SK-N-SH (cell line): ENCODE measurements at regions not wholly inside any gene's neighbourhood (a gene's known extent, or its start where the extent isn't known, plus 50 kb on each side); places are given as distances from the start of the nearest gene placed in this dataset.

Experiments used
- CTCF ChIA-PET: fragments of 300-600, 350-600 bp; formaldehyde crosslinking; extraction: SDS; loops from one replicate; lab custom pipeline; 2021; lab: Yijun Ruan, JAX
- POLR2A ChIA-PET: fragments of 350-600 bp; sonication (Branson Sonifier 250); formaldehyde crosslinking; extraction: SDS; loops from one replicate; lab custom pipeline; 2020; ENCODE audit warnings: antibody characterized with exemption, inconsistent platforms; lab: Yijun Ruan, JAX
- DNase-seq: peaks from one replicate; pipeline ENCODE4 v3.0.0; 2012
- H2AFZ ChIP-seq: fragments of 200-600 bp; sonication (generic); 2 replicates; pipeline ENCODE4 v1.8.1; 2016; ENCODE audit warnings: antibody characterized with exemption, mild to moderate bottlenecking, low read depth
- H3F3A ChIP-seq: fragments of 200-600 bp; sonication (generic); replicated peaks from 2 replicates; pipeline ENCODE3; 2016; ENCODE audit warnings: antibody characterized with exemption, mild to moderate bottlenecking; ENCODE audit not compliant: insufficient read depth
- H3K27ac ChIP-seq, 2 experiments: fragments of 200-500 bp in 1 of 2; fragments of 200-600 bp in 1 of 2; sonication (Bioruptor generic) in 1 of 2; sonication (generic), shearing (Covaris generic) in 1 of 2; 2 replicates each; pipeline versions ENCODE4 v1.5.1 to v1.6.1; 2014 to 2016; ENCODE audit warnings: low read depth in 2 of 2, inconsistent platforms in 1 of 2, low read length in 1 of 2, mild to moderate bottlenecking in 1 of 2, mixed read lengths in 1 of 2
- H3K27me3 ChIP-seq: fragments of 200-600 bp; sonication (generic), shearing (Covaris generic); 2 replicates; pipeline ENCODE4 v1.6.1; 2016; ENCODE audit warnings: mixed run types; ENCODE audit not compliant: insufficient read depth
- H3K36me3 ChIP-seq, 2 experiments: fragments of 200-500 bp in 1 of 2; fragments of 200-600 bp in 1 of 2; sonication (Bioruptor generic) in 1 of 2; sonication (generic) in 1 of 2; replicated peaks in 1 of 2; 2 replicates each; pipeline versions ENCODE3 to v1.5.1; 2014 to 2016; ENCODE audit warnings: low read length in 1 of 2, mild to moderate bottlenecking in 1 of 2; ENCODE audit not compliant: insufficient read depth in 2 of 2, control insufficient read depth in 1 of 2
- H3K4me1 ChIP-seq, 2 experiments: fragments of 200-500 bp in 1 of 2; fragments of 200-600 bp in 1 of 2; sonication (Bioruptor generic) in 1 of 2; sonication (generic), shearing (Covaris generic) in 1 of 2; 2 replicates each; pipeline versions ENCODE4 v1.5.1 to v1.6.1; 2014 to 2016; ENCODE audit warnings: low read depth in 1 of 2, low read length in 1 of 2, mixed run types in 1 of 2; ENCODE audit not compliant: insufficient read depth in 2 of 2, control insufficient read depth in 1 of 2
- H3K4me2 ChIP-seq: fragments of 200-600 bp; sonication (generic), shearing (Covaris generic); 2 replicates; pipeline ENCODE4 v1.6.1; 2017; ENCODE audit warnings: mixed run types
- H3K4me3 ChIP-seq, 2 experiments: fragments of 200-500 bp in 1 of 2; fragments of 200-600 bp in 1 of 2; sonication (Bioruptor generic) in 1 of 2; sonication (generic), shearing (Covaris generic) in 1 of 2; 2 replicates each; pipeline versions ENCODE4 v1.5.1 to v1.8.1; 2014 to 2016; ENCODE audit warnings: low read depth in 2 of 2, inconsistent platforms in 1 of 2, low read length in 1 of 2, mild to moderate bottlenecking in 1 of 2, mixed read lengths in 1 of 2, moderate library complexity in 1 of 2
- H3K79me2 ChIP-seq: fragments of 200-600 bp; sonication (generic); 2 replicates; pipeline ENCODE4 v1.8.1; 2017; ENCODE audit warnings: mild to moderate bottlenecking; ENCODE audit not compliant: insufficient read depth
- H3K9ac ChIP-seq: fragments of 200-600 bp; sonication (generic); 2 replicates; pipeline ENCODE4 v1.6.1; 2017; ENCODE audit warnings: mixed run types
- H3K9me2 ChIP-seq: fragments of 200-600 bp; sonication (generic); 2 replicates; pipeline ENCODE4 v1.6.1; 2017; ENCODE audit warnings: mixed run types
- H3K9me3 ChIP-seq: fragments of 200-600 bp; sonication (generic); 2 replicates; pipeline ENCODE4 v1.6.1; 2017; ENCODE audit warnings: mixed run types, mild to moderate bottlenecking, moderate library complexity
- H4K20me1 ChIP-seq: fragments of 200-600 bp; sonication (generic); 2 replicates; pipeline ENCODE4 v1.6.1; 2017; ENCODE audit warnings: mild to moderate bottlenecking, mixed run types; ENCODE audit not compliant: insufficient read depth
- ELF1 ChIP-seq: IDR thresholded peaks from 2 replicates; pipeline ENCODE4 v1.4.0; 2012
- FOXJ3 ChIP-seq: sonication (generic); formaldehyde crosslinking; IDR thresholded peaks from 2 replicates; pipeline ENCODE4 v1.5.1; 2020; ENCODE audit warnings: mild to moderate bottlenecking, missing genetic modification reagents
- FOXM1 ChIP-seq: IDR thresholded peaks from 2 replicates; pipeline ENCODE4 v1.4.0; 2012; ENCODE audit warnings: low read depth, mild to moderate bottlenecking
- GATA2 ChIP-seq: sonication (generic); formaldehyde crosslinking; IDR thresholded peaks from 2 replicates; pipeline ENCODE4 v1.5.0; 2020; ENCODE audit warnings: mild to moderate bottlenecking, missing genetic modification reagents
- JUND ChIP-seq: IDR thresholded peaks from 2 replicates; pipeline ENCODE4 v1.4.0; 2012
- MEF2A ChIP-seq: IDR thresholded peaks from 2 replicates; pipeline ENCODE4 v1.4.0; 2012; ENCODE audit warnings: low read depth, borderline replicate concordance
- NFIC ChIP-seq: IDR thresholded peaks from 2 replicates; pipeline ENCODE4 v1.4.0; 2012; ENCODE audit warnings: borderline replicate concordance
- RXRA ChIP-seq: IDR thresholded peaks from 2 replicates; pipeline ENCODE4 v1.4.0; 2012; ENCODE audit warnings: low read depth, mild to moderate bottlenecking, borderline replicate concordance
- SIN3A ChIP-seq: IDR thresholded peaks from 2 replicates; pipeline ENCODE4 v1.6.1; 2012; ENCODE audit warnings: low read depth, mild to moderate bottlenecking, low read length, moderate library complexity, borderline replicate concordance
- TAF1 ChIP-seq: IDR thresholded peaks from 2 replicates; pipeline ENCODE4 v1.6.1; 2012; ENCODE audit warnings: low read depth, mild to moderate bottlenecking, low read length, moderate library complexity, borderline replicate concordance
- TCF12 ChIP-seq: IDR thresholded peaks from 2 replicates; pipeline ENCODE4 v1.4.0; 2012
- TEAD4 ChIP-seq: IDR thresholded peaks from 2 replicates; pipeline ENCODE4 v1.4.0; 2012; ENCODE audit warnings: mild to moderate bottlenecking, borderline replicate concordance; ENCODE audit not compliant: insufficient read depth
- YY1 ChIP-seq: IDR thresholded peaks from 2 replicates; pipeline ENCODE4 v1.4.0; 2012; ENCODE audit warnings: low read depth, mild to moderate bottlenecking
- WGBS: methylation state at CpG from one replicate; pipeline ENCODE4 v1.1.6; 2017; ENCODE audit warnings: low lambda C conversion rate; 5-methylcytosine and 5-hydroxymethylcytosine counted together
- TF ChIP-seq, protein P1 (sequence below): IDR thresholded peaks from 2 replicates; pipeline ENCODE4 v1.4.0; 2012; ENCODE audit warnings: low read depth
- TF ChIP-seq, protein P2 (sequence below): IDR thresholded peaks from 2 replicates; pipeline ENCODE4 v1.4.0; 2012; ENCODE audit warnings: low read depth, borderline replicate concordance
- TF ChIP-seq, protein P3 (sequence below): IDR thresholded peaks from 2 replicates; pipeline ENCODE4; 2012
- TF ChIP-seq, protein P4 (sequence below): IDR thresholded peaks from 2 replicates; pipeline ENCODE4 v1.4.0; 2012; ENCODE audit warnings: low read depth, borderline replicate concordance

DNA sequence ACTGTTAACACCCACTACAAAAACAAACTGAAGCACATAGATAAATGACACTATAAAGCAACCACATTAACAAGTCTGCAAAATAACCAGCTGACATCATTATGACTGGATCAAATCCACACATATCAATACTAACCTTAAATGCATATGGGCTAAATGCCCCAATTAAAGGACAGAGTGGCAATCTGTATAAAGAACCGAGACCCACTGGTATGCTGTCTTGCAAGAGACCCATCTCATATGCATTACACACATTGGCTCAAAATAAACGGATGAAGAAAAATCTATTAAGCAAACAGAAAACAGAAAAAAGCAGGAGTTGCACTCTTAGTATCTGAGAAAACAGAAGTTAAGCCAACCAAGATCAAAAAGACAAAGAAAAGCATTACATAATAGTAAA, 1375.4 kb downstream of the ZPLD1 start:
- H3K27me3 ChIP-seq: no peaks in the 10 kb centered on the region
- H3K9me3 ChIP-seq: no peaks in the 10 kb centered on the region; the same call in 1 of the 2 replicates
- no peak overlapping the region for H3K4me3 ChIP-seq
- H3K36me3 ChIP-seq: no peaks in the 10 kb centered on the region
- TF ChIP-seq YY1 (no peak), GATA2 (CRISPR knock-in tag) (no peak), TCF12 (no peak), FOXM1 (no peak), NFIC (no peak), TEAD4 (no peak), FOXJ3 (CRISPR knock-in tag) (no peak), TAF1 (no peak), SIN3A (no peak), RXRA (no peak), ELF1 (no peak)
- TF ChIP-seq, protein P1, sequence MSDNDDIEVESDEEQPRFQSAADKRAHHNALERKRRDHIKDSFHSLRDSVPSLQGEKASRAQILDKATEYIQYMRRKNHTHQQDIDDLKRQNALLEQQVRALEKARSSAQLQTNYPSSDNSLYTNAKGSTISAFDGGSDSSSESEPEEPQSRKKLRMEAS: no peak
- TF ChIP-seq, protein P2, sequence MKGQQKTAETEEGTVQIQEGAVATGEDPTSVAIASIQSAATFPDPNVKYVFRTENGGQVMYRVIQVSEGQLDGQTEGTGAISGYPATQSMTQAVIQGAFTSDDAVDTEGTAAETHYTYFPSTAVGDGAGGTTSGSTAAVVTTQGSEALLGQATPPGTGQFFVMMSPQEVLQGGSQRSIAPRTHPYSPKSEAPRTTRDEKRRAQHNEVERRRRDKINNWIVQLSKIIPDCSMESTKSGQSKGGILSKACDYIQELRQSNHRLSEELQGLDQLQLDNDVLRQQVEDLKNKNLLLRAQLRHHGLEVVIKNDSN: no peak
- TF ChIP-seq, protein P3, sequence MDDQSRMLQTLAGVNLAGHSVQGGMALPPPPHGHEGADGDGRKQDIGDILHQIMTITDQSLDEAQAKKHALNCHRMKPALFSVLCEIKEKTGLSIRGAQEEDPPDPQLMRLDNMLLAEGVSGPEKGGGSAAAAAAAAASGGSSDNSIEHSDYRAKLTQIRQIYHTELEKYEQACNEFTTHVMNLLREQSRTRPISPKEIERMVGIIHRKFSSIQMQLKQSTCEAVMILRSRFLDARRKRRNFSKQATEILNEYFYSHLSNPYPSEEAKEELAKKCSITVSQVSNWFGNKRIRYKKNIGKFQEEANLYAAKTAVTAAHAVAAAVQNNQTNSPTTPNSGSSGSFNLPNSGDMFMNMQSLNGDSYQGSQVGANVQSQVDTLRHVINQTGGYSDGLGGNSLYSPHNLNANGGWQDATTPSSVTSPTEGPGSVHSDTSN: no peak
- TF ChIP-seq, protein P4, sequence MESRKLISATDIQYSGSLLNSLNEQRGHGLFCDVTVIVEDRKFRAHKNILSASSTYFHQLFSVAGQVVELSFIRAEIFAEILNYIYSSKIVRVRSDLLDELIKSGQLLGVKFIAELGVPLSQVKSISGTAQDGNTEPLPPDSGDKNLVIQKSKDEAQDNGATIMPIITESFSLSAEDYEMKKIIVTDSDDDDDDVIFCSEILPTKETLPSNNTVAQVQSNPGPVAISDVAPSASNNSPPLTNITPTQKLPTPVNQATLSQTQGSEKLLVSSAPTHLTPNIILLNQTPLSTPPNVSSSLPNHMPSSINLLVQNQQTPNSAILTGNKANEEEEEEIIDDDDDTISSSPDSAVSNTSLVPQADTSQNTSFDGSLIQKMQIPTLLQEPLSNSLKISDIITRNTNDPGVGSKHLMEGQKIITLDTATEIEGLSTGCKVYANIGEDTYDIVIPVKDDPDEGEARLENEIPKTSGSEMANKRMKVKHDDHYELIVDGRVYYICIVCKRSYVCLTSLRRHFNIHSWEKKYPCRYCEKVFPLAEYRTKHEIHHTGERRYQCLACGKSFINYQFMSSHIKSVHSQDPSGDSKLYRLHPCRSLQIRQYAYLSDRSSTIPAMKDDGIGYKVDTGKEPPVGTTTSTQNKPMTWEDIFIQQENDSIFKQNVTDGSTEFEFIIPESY: no peak
- H3K9ac ChIP-seq: no peak overlapping the region
- no peak overlapping the region for H3K4me2 ChIP-seq
- DNase-seq: no peak
- no peaks in the 10 kb centered on the region for H3K4me1 ChIP-seq
- no peaks in the 10 kb centered on the region for H4K20me1 ChIP-seq
- no peak overlapping the region for H2AFZ ChIP-seq
- ChIA-PET CTCF (no interaction called here), POLR2A (no interaction called here)
- no peaks in the 10 kb centered on the region for H3K79me2 ChIP-seq
- no peaks in the 10 kb centered on the region for H3K9me2 ChIP-seq
- H3F3A ChIP-seq: no peaks in the 10 kb centered on the region
- H3K27ac ChIP-seq: no peak overlapping the region
- WGBS: 42% methylated on average over 2 of the region's 2 CpGs

DNA sequence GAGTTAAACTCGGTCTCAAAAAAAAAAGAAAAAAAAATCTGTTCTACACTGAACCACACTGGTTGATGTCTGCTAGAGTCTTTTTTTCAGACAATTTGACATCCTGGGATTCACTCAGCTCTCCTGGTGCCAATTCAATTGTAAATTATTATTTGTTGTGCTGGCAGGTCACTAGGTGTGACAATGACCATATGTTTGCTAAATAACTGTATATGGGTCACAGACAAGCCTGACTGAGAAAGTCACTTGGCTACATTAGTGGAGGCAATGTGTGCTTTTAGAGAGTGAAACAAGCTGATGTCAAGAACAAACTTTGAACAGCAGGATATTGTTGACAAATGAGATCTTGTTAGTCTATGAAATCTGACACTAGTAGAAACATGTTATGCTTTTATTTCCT, 1379.1 kb downstream of the ZPLD1 start:
- no peak overlapping the region for H3K4me2 ChIP-seq
- no peaks in the 10 kb centered on the region for H3K9me2 ChIP-seq
- H4K20me1 ChIP-seq: no peaks in the 10 kb centered on the region
- TF ChIP-seq SIN3A (no peak), TAF1 (no peak), JUND (no peak), MEF2A (no peak)
- H3K9ac ChIP-seq: no peak overlapping the region
- ChIA-PET CTCF (no interaction called here), POLR2A (no interaction called here)
- H3K27me3 ChIP-seq: no peaks in the 10 kb centered on the region
- no peaks in the 10 kb centered on the region for H3K9me3 ChIP-seq
- no peaks in the 10 kb centered on the region for H3K36me3 ChIP-seq
- H3K27ac ChIP-seq: no peak overlapping the region
- H3K79me2 ChIP-seq: no peaks in the 10 kb centered on the region
- H2AFZ ChIP-seq: no peak overlapping the region
- no peak for DNase-seq
- H3K4me1 ChIP-seq: no peaks in the 10 kb centered on the region
- H3K4me3 ChIP-seq: no peak overlapping the region
- H3F3A ChIP-seq: no peaks in the 10 kb centered on the region
- WGBS: 80% methylated on average over 1 of the region's 1 CpG
